ENCODE measurements at regions not wholly inside any gene's neighbourhood (a gene's known extent, or its start where the extent isn't known, plus 50 kb on each side); places are given as distances from the start of the nearest gene placed in this dataset.

- no peaks in the 10 kb centered on the region for H3K36me3 ChIP-seq (ENCODE audit: control insufficient read depth, insufficient read depth, low read length)
- peaks cover 14% of the 10 kb centered on the region for H3K4me1 ChIP-seq (ENCODE audit: control insufficient read depth, insufficient read depth, low read length)
- H3K4me3 ChIP-seq (ENCODE audit: low read length) = no peak overlapping the region
- peak; percentile 59 for DNase-seq
- no peak overlapping the region for H3K27ac ChIP-seq (ENCODE audit: low read length)
- no peaks in the 10 kb centered on the region for H3K27me3 ChIP-seq (ENCODE audit: control insufficient read depth, insufficient read depth, low read length)
- WGBS (ENCODE audit: insufficient coverage) = 63% methylated on average over 13 of the region's 18 CpGs
- no peaks in the 10 kb centered on the region for H3K9me3 ChIP-seq (replicated peaks; ENCODE audit: control insufficient read depth, low read depth, low read length)
These were observed 142.5 kb upstream of the L3MBTL4 start for GRCh38 chr18:6557057-6557769.

- Histone ChIP-seq H3K4me1 (ENCODE audit: control insufficient read depth, insufficient read depth, low read length) (peaks cover 14% of the 10 kb centered on the region), H3K27me3 (ENCODE audit: control insufficient read depth, insufficient read depth, low read length) (no peaks in the 10 kb centered on the region), H3K4me3 (ENCODE audit: low read length) (no peak overlapping the region), H3K9me3 (replicated peaks; ENCODE audit: control insufficient read depth, low read depth, low read length) (no peaks in the 10 kb centered on the region), H3K27ac (ENCODE audit: low read length) (no peak overlapping the region), H3K36me3 (ENCODE audit: control insufficient read depth, insufficient read depth, low read length) (no peaks in the 10 kb centered on the region)
- 63% methylated on average over 4 of the region's 8 CpGs for WGBS (ENCODE audit: insufficient coverage)
- no peak for DNase-seq
These were observed 143.1 kb upstream of the L3MBTL4 start for GRCh38 chr18:6557770-6558248.

GRCh38 chr18:6558446-6559156, 143.9 kb upstream of the L3MBTL4 start:
- Histone ChIP-seq H3K4me1 (ENCODE audit: control insufficient read depth, insufficient read depth, low read length) (peaks cover 17% of the 10 kb centered on the region), H3K27ac (ENCODE audit: low read length) (no peak overlapping the region), H3K9me3 (replicated peaks; ENCODE audit: control insufficient read depth, low read depth, low read length) (no peaks in the 10 kb centered on the region), H3K36me3 (ENCODE audit: control insufficient read depth, insufficient read depth, low read length) (no peaks in the 10 kb centered on the region), H3K4me3 (ENCODE audit: low read length) (no peak overlapping the region), H3K27me3 (ENCODE audit: control insufficient read depth, insufficient read depth, low read length) (no peaks in the 10 kb centered on the region)
- DNase-seq = peak; percentile 32
- WGBS (ENCODE audit: insufficient coverage) = no CpG with 5 or more reads among the region's 7 CpGs

- H3K27me3 ChIP-seq (ENCODE audit: control insufficient read depth, insufficient read depth, low read length) = no peaks in the 10 kb centered on the region
- peak; percentile 29 for DNase-seq
- H3K27ac ChIP-seq (ENCODE audit: low read length) = no peak overlapping the region
- no peak overlapping the region for H3K4me3 ChIP-seq (ENCODE audit: low read length)
- no peaks in the 10 kb centered on the region for H3K36me3 ChIP-seq (ENCODE audit: control insufficient read depth, insufficient read depth, low read length)
- no peaks in the 10 kb centered on the region for H3K9me3 ChIP-seq (replicated peaks; ENCODE audit: control insufficient read depth, low read depth, low read length)
- H3K4me1 ChIP-seq (ENCODE audit: control insufficient read depth, insufficient read depth, low read length) = peaks cover 17% of the 10 kb centered on the region
- WGBS (ENCODE audit: insufficient coverage) = 67% methylated on average over 1 of the region's 1 CpG
These were observed 144.6 kb upstream of the L3MBTL4 start for GRCh38 chr18:6559296-6559695.

GRCh38 chr18:6561016-6561415, 146.3 kb upstream of the L3MBTL4 start:
- Histone ChIP-seq H3K9me3 (replicated peaks; ENCODE audit: control insufficient read depth, low read depth, low read length) (no peaks in the 10 kb centered on the region), H3K27ac (ENCODE audit: low read length) (no peak overlapping the region), H3K4me1 (ENCODE audit: control insufficient read depth, insufficient read depth, low read length) (peaks cover 17% of the 10 kb centered on the region), H3K36me3 (ENCODE audit: control insufficient read depth, insufficient read depth, low read length) (no peaks in the 10 kb centered on the region), H3K4me3 (ENCODE audit: low read length) (no peak overlapping the region), H3K27me3 (ENCODE audit: control insufficient read depth, insufficient read depth, low read length) (no peaks in the 10 kb centered on the region)
- peak; percentile 49 for DNase-seq
- WGBS (ENCODE audit: insufficient coverage) = 36% methylated on average over 6 of the region's 9 CpGs

GRCh38 chr18:6561420-6561861, 146.7 kb upstream of the L3MBTL4 start:
- peaks cover 17% of the 10 kb centered on the region for H3K4me1 ChIP-seq (ENCODE audit: control insufficient read depth, insufficient read depth, low read length)
- no peak overlapping the region for H3K4me3 ChIP-seq (ENCODE audit: low read length)
- no peaks in the 10 kb centered on the region for H3K27me3 ChIP-seq (ENCODE audit: control insufficient read depth, insufficient read depth, low read length)
- peak; percentile 92 for DNase-seq
- WGBS (ENCODE audit: insufficient coverage) = 19% methylated on average over 6 of the region's 6 CpGs
- H3K36me3 ChIP-seq (ENCODE audit: control insufficient read depth, insufficient read depth, low read length) = no peaks in the 10 kb centered on the region
- no peak overlapping the region for H3K27ac ChIP-seq (ENCODE audit: low read length)
- H3K9me3 ChIP-seq (replicated peaks; ENCODE audit: control insufficient read depth, low read depth, low read length) = no peaks in the 10 kb centered on the region

GRCh38 chr18:6561862-6562291, 147.2 kb upstream of the L3MBTL4 start:
- Histone ChIP-seq H3K27ac (ENCODE audit: low read length) (no peak overlapping the region), H3K4me1 (ENCODE audit: control insufficient read depth, insufficient read depth, low read length) (peaks cover 17% of the 10 kb centered on the region), H3K27me3 (ENCODE audit: control insufficient read depth, insufficient read depth, low read length) (no peaks in the 10 kb centered on the region), H3K36me3 (ENCODE audit: control insufficient read depth, insufficient read depth, low read length) (no peaks in the 10 kb centered on the region), H3K9me3 (replicated peaks; ENCODE audit: control insufficient read depth, low read depth, low read length) (no peaks in the 10 kb centered on the region), H3K4me3 (ENCODE audit: low read length) (no peak overlapping the region)
- WGBS (ENCODE audit: insufficient coverage) = 67% methylated on average over 1 of the region's 8 CpGs
- peak; percentile 50 for DNase-seq

GRCh38 chr18:6563896-6564295, 149.2 kb upstream of the L3MBTL4 start:
- peaks cover 7% of the 10 kb centered on the region for H3K4me1 ChIP-seq (ENCODE audit: control insufficient read depth, insufficient read depth, low read length)
- no peak overlapping the region for H3K4me3 ChIP-seq (ENCODE audit: low read length)
- H3K9me3 ChIP-seq (replicated peaks; ENCODE audit: control insufficient read depth, low read depth, low read length) = no peaks in the 10 kb centered on the region
- H3K36me3 ChIP-seq (ENCODE audit: control insufficient read depth, insufficient read depth, low read length) = no peaks in the 10 kb centered on the region
- no CpG with 5 or more reads among the region's 1 CpG for WGBS (ENCODE audit: insufficient coverage)
- H3K27me3 ChIP-seq (ENCODE audit: control insufficient read depth, insufficient read depth, low read length) = no peaks in the 10 kb centered on the region
- peak; percentile 52 for DNase-seq
- H3K27ac ChIP-seq (ENCODE audit: low read length) = no peak overlapping the region

- H3K4me3 ChIP-seq (ENCODE audit: low read length) = no peak overlapping the region
- H3K9me3 ChIP-seq (replicated peaks; ENCODE audit: control insufficient read depth, low read depth, low read length) = no peaks in the 10 kb centered on the region
- WGBS (ENCODE audit: insufficient coverage) = no CpG with 5 or more reads among the region's 4 CpGs
- peaks cover 7% of the 10 kb centered on the region for H3K4me1 ChIP-seq (ENCODE audit: control insufficient read depth, insufficient read depth, low read length)
- no peaks in the 10 kb centered on the region for H3K27me3 ChIP-seq (ENCODE audit: control insufficient read depth, insufficient read depth, low read length)
- no peaks in the 10 kb centered on the region for H3K36me3 ChIP-seq (ENCODE audit: control insufficient read depth, insufficient read depth, low read length)
- H3K27ac ChIP-seq (ENCODE audit: low read length) = no peak overlapping the region
- no peak for DNase-seq
These were observed 150.5 kb upstream of the L3MBTL4 start for GRCh38 chr18:6564950-6565814.

- H3K9me3 ChIP-seq (replicated peaks; ENCODE audit: control insufficient read depth, low read depth, low read length) = no peaks in the 10 kb centered on the region
- H3K36me3 ChIP-seq (ENCODE audit: control insufficient read depth, insufficient read depth, low read length) = no peaks in the 10 kb centered on the region
- H3K27ac ChIP-seq (ENCODE audit: low read length) = no peak overlapping the region
- H3K27me3 ChIP-seq (ENCODE audit: control insufficient read depth, insufficient read depth, low read length) = no peaks in the 10 kb centered on the region
- no peak overlapping the region for H3K4me3 ChIP-seq (ENCODE audit: low read length)
- DNase-seq = no peak
- 86% methylated on average over 2 of the region's 2 CpGs for WGBS (ENCODE audit: insufficient coverage)
- H3K4me1 ChIP-seq (ENCODE audit: control insufficient read depth, insufficient read depth, low read length) = peaks cover 7% of the 10 kb centered on the region
These were observed 151.0 kb upstream of the L3MBTL4 start for GRCh38 chr18:6565815-6566081.
